ENCODE measurements at regions not wholly inside any gene's neighbourhood (a gene's known extent, or its start where the extent isn't known, plus 50 kb on each side); places are given as distances from the start of the nearest gene placed in this dataset.

GRCh38 chr7:24466168-24466768 lies 107.0 kb upstream of the PALS2 start:
- no peak for DNase-seq (ENCODE audit: extremely low spot score)
- CTCF ChIA-PET, result no interaction called here
- TF ChIP-seq FOXM1 (IDR thresholded peaks at IDR 0.05; ENCODE audit: borderline replicate concordance), result no peak
- no peak for TF ChIP-seq HDGF (IDR thresholded peaks at IDR 0.05; ENCODE audit: borderline replicate concordance)
- TF ChIP-seq L3MBTL2 (conservative IDR thresholded peaks at IDR 0.05), result no peak
- TF ChIP-seq TARDBP (IDR thresholded peaks at IDR 0.05), result no peak
- no peak for TF ChIP-seq SUZ12 (IDR thresholded peaks at IDR 0.05)
- POLR2A ChIA-PET, result no interaction called here

- ChIA-PET CTCF (no interaction called here), POLR2A (no interaction called here)
- TF ChIP-seq FOXM1 (IDR thresholded peaks at IDR 0.05; ENCODE audit: borderline replicate concordance), result no peak
- TF ChIP-seq FOXK2 (IDR thresholded peaks at IDR 0.05), result no peak
- no peak for TF ChIP-seq HDGF (IDR thresholded peaks at IDR 0.05; ENCODE audit: borderline replicate concordance)
- TF ChIP-seq ZNF384 (IDR thresholded peaks at IDR 0.05), result no peak
- no peak for TF ChIP-seq PKNOX1 (IDR thresholded peaks at IDR 0.05)
- TF ChIP-seq TARDBP (IDR thresholded peaks at IDR 0.05), result no peak
- TF ChIP-seq SUZ12 (IDR thresholded peaks at IDR 0.05), result no peak
- no peak for TF ChIP-seq CTBP1 (IDR thresholded peaks at IDR 0.05; ENCODE audit: borderline replicate concordance)
- TF ChIP-seq L3MBTL2 (conservative IDR thresholded peaks at IDR 0.05), result no peak
- no peak for TF ChIP-seq ARNT (IDR thresholded peaks at IDR 0.05)
- no peak for TF ChIP-seq SP1 (IDR thresholded peaks at IDR 0.05)
- DNase-seq (ENCODE audit: extremely low spot score), result no peak
Measured at GRCh38 chr7:24469118-24469517, 104.1 kb upstream of the PALS2 start.

GRCh38 chr7:24472093-24472492 lies 101.2 kb upstream of the PALS2 start:
- DNase-seq (ENCODE audit: extremely low spot score), result no peak
- CTCF ChIA-PET, result no interaction called here
- TF ChIP-seq L3MBTL2 (conservative IDR thresholded peaks at IDR 0.05) (no peak), ARNT (IDR thresholded peaks at IDR 0.05) (no peak), CTBP1 (IDR thresholded peaks at IDR 0.05; ENCODE audit: borderline replicate concordance) (no peak), TARDBP (IDR thresholded peaks at IDR 0.05) (no peak), BHLHE40 (IDR thresholded peaks at IDR 0.05; ENCODE audit: borderline replicate concordance) (no peak), FOXM1 (IDR thresholded peaks at IDR 0.05; ENCODE audit: borderline replicate concordance) (no peak), HDGF (IDR thresholded peaks at IDR 0.05; ENCODE audit: borderline replicate concordance) (no peak), FOXA1 (IDR thresholded peaks at IDR 0.05) (no peak), ELF4 (IDR thresholded peaks at IDR 0.05) (no peak), NFRKB (IDR thresholded peaks at IDR 0.05) (no peak), PKNOX1 (IDR thresholded peaks at IDR 0.05) (no peak), FOXK2 (IDR thresholded peaks at IDR 0.05) (no peak), ZNF384 (IDR thresholded peaks at IDR 0.05) (no peak), SP1 (IDR thresholded peaks at IDR 0.05) (no peak), SUZ12 (IDR thresholded peaks at IDR 0.05) (no peak), LEF1 (IDR thresholded peaks at IDR 0.05; ENCODE audit: borderline replicate concordance) (no peak)
- POLR2A ChIA-PET, result no interaction called here

- CTCF ChIA-PET, result interaction anchor here (0.7 kb wide), 1 partner anchor 12 kb away, joined by 3 read pairs; no protein-coding TSS in a partner anchor
- TF ChIP-seq ELF4 (IDR thresholded peaks at IDR 0.05) (no peak), L3MBTL2 (conservative IDR thresholded peaks at IDR 0.05) (no peak), ARNT (IDR thresholded peaks at IDR 0.05) (no peak), FOXK2 (IDR thresholded peaks at IDR 0.05) (no peak), PKNOX1 (IDR thresholded peaks at IDR 0.05) (no peak), LEF1 (IDR thresholded peaks at IDR 0.05; ENCODE audit: borderline replicate concordance) (no peak), ZNF384 (IDR thresholded peaks at IDR 0.05) (no peak), BHLHE40 (IDR thresholded peaks at IDR 0.05; ENCODE audit: borderline replicate concordance) (no peak), FOXA1 (IDR thresholded peaks at IDR 0.05) (no peak), CTBP1 (IDR thresholded peaks at IDR 0.05; ENCODE audit: borderline replicate concordance) (no peak), NFRKB (IDR thresholded peaks at IDR 0.05) (no peak), TARDBP (IDR thresholded peaks at IDR 0.05) (no peak), SP1 (IDR thresholded peaks at IDR 0.05) (no peak), SUZ12 (IDR thresholded peaks at IDR 0.05) (no peak), FOXM1 (IDR thresholded peaks at IDR 0.05; ENCODE audit: borderline replicate concordance) (no peak), HDGF (IDR thresholded peaks at IDR 0.05; ENCODE audit: borderline replicate concordance) (no peak)
- POLR2A ChIA-PET, result interaction anchor here (1.3 kb wide), 1 partner anchor 12 kb away, joined by 3 read pairs; no protein-coding TSS in a partner anchor
- no peak for DNase-seq (ENCODE audit: extremely low spot score)
Measured at GRCh38 chr7:24475166-24475961, 97.9 kb upstream of the PALS2 start.

- ChIA-PET CTCF (interaction anchor here (0.7 kb wide), 1 partner anchor 13 kb away, joined by 3 read pairs; no protein-coding TSS in a partner anchor), POLR2A (interaction anchor here (1.3 kb wide), 1 partner anchor 13 kb away, joined by 3 read pairs; no protein-coding TSS in a partner anchor)
- no peak for TF ChIP-seq SUZ12 (IDR thresholded peaks at IDR 0.05)
- no peak for TF ChIP-seq LEF1 (IDR thresholded peaks at IDR 0.05; ENCODE audit: borderline replicate concordance)
- no peak for TF ChIP-seq PKNOX1 (IDR thresholded peaks at IDR 0.05)
- TF ChIP-seq ELF4 (IDR thresholded peaks at IDR 0.05), result no peak
- no peak for TF ChIP-seq NFRKB (IDR thresholded peaks at IDR 0.05)
- no peak for TF ChIP-seq FOXK2 (IDR thresholded peaks at IDR 0.05)
- TF ChIP-seq L3MBTL2 (conservative IDR thresholded peaks at IDR 0.05), result no peak
- TF ChIP-seq CTBP1 (IDR thresholded peaks at IDR 0.05; ENCODE audit: borderline replicate concordance), result no peak
- no peak for TF ChIP-seq SP1 (IDR thresholded peaks at IDR 0.05)
- no peak for TF ChIP-seq BHLHE40 (IDR thresholded peaks at IDR 0.05; ENCODE audit: borderline replicate concordance)
- no peak for TF ChIP-seq HDGF (IDR thresholded peaks at IDR 0.05; ENCODE audit: borderline replicate concordance)
- no peak for DNase-seq (ENCODE audit: extremely low spot score)
Measured at GRCh38 chr7:24476227-24476626, 97.0 kb upstream of the PALS2 start.
